ENCODE measurements at regions not wholly inside any gene's neighbourhood (a gene's known extent, or its start where the extent isn't known, plus 50 kb on each side); places are given as distances from the start of the nearest gene placed in this dataset.
"Not testable (repeated sequence)": the region's sequence is repeated elsewhere in the genome, so short reads cannot be mapped to it uniquely, and the experiment has no call there.

DNA sequence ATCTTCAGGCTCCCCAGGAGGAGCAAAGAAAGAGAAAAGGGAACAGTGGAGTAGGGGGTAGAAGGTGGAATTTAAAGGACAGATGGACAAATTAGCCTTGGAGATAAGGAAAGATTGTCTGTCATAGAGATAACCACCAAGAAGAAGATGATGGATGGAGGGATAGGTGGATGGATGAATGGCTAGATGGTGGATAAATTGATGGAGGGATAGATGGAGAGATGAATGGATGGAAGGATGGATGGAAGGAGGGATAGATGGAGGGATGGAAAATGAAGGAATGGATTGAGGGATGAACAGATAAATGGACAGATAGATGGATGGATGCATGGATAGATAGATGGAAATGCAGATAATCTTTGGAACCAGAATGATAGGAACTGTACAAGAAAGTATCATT lies 102.8 kb downstream of the TNFAIP3 start:
- no peak for DNase-seq (ENCODE audit: low spot score)

- DNase-seq (ENCODE audit: low spot score) = no peak
Observed at GRCh38 chr6:137970368-137970767, 103.3 kb downstream of the TNFAIP3 start.

DNA sequence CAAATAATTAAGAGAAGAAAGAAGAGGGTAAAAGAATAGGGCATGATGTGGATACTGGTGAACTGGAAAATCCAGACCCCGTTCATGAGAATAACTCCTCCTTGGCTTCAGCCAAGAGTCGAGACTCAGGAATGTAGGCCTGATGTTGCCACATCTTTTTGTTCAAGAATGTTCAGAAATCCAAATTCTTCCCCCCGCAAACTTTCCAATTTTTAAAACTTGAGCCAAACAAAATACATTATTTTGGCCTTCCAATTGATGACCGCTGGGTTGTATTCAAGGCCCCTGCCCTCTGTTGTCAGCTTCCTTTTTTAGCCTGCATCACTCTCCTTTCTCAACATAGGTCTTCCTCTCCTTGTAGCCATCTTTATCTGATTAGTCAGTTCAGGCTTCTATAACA lies 106.1 kb downstream of the TNFAIP3 start:
- DNase-seq (ENCODE audit: low spot score) = no peak

DNA sequence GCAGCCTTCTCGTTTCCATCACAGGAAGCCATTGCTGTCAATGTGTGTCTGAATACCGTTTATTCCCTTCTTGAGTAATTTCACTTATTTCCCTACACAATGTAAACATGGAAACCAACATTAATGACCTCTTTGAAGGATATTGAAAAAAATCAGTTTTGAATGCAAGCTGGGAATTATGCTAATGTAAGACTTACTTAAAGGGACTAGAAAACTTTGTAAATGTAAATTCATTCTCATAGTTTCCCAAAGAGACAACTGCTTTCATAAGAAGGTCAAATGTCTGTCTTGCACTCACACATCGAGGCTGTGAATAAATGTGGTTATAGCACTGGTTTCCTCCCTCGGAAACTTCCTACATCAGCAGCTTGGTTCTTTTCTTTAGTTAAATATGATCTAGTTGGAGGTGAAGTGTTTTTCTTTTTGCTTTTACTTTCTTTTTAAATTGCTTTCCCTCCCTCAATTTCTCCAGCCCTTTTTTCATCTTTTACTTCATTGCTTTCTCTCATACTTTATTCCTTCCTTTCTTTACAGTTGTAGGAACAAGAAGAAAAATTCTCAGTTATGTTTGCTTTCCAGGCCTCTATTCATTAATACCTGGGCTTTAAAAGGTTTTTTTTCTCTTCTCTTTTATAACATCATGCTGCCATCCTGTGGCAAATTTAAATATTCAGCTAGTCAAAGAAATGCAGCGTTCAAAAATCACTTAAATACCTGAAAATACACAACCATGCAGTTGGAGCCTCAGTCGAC lies 108.3 kb downstream of the TNFAIP3 start:
- DNase-seq (ENCODE audit: low spot score) = no peak

DNA sequence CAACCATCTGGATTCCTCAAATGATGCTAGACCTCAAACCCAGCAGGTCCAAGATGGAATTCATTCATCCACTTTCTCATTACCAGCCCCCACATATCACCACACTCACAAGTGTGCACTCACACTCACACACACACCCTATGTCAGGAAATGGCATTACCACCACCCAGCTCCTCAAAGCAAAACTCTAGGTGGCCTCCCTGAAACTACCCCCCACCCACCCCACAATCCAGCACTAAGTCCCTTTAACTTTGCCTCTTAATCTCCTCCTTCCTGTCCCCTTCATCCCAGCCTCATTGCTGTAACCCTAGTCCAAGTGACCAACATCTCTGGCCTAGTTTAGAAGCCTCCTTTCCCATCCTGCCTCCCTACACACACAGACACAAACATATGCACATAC lies 109.4 kb downstream of the TNFAIP3 start:
- DNase-seq (ENCODE audit: low spot score) = no peak

DNA sequence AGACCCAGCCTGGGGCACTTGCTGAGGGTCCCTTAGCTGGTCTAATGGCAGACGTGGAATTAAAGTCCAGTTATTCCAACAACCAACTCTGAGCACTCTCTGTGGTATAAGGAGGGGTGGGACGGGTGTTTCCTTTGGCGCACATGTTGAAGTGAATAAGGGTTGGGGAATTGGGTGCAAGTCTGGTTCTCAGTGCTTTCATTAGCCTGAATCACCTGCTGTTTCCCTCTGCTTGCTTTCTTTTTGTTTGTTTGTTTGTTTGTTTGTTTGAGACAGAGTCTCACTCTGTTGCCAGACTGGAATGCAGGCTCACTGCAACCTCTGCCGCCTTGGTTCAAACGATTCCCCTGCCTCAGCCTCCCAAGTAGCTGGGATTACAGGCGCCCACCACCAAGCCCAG lies 110.1 kb downstream of the TNFAIP3 start:
- no peak for DNase-seq (ENCODE audit: low spot score)

DNA sequence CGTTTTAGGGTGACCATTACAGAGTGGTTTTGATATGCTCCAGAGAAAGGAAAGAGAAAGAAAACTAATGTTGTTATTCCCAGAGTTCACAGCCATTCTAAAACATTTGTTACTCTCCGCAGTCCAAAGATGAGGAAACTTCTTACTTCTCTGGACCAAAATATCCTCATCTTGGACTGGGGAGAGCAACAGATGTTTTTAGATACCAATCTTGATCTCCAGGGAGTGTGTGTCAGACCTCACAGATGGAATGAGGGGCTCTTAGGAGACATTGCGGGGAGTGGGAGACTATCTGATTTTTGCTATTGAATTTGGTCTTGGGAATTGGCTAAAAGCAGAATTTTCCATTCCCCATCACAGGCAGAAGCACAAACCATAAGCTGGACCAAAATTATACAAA lies 110.8 kb downstream of the TNFAIP3 start:
- no peak for DNase-seq (ENCODE audit: low spot score)

- DNase-seq (ENCODE audit: low spot score) = no peak
Observed at GRCh38 chr6:137978252-137978896, 111.3 kb downstream of the TNFAIP3 start.

- not testable (repeated sequence) for DNase-seq (ENCODE audit: low spot score)
Observed at GRCh38 chr6:137979263-137979662, 112.2 kb downstream of the TNFAIP3 start.

DNA sequence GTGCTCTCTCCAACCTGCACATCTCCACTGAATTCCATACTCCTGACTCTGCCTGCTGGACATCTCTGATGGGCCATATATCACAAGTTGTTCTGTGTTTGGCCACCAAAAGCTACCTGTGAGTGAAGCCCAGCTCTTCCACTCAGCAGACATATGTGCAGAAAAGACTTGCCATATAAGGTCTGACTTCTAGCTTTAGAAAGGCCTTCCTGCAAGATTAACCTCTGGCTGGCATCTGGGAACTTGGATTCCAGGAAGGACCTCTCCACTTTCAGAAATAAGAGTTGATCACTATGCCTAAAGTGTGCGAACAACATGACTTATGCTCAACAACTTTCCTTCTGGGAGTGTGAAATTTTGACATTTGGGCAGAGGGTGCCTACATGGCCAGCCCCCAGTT lies 113.7 kb downstream of the TNFAIP3 start:
- DNase-seq (ENCODE audit: low spot score) = no peak

DNA sequence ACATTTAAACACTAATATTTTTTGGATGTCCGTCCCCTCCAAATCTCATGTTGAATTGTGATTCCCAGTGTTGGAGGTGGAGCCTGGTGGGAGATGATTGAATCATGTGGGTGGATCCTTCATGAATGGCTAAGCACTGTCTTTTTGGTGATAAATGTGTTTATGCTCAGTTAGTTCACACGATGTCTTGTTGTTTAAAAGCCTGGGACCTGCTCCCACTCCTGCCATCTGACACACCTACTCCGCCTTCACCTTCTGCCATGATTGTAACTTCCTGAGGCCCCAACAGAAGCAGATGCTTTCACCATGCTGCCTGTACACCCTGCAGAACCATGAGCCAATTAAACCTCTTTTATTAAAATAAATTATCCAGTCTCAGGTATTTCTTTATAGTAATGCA lies 114.7 kb downstream of the TNFAIP3 start:
- no peak for DNase-seq (ENCODE audit: low spot score)

- DNase-seq (ENCODE audit: low spot score) = no peak
Observed at GRCh38 chr6:137982418-137983189, 115.5 kb downstream of the TNFAIP3 start.

DNA sequence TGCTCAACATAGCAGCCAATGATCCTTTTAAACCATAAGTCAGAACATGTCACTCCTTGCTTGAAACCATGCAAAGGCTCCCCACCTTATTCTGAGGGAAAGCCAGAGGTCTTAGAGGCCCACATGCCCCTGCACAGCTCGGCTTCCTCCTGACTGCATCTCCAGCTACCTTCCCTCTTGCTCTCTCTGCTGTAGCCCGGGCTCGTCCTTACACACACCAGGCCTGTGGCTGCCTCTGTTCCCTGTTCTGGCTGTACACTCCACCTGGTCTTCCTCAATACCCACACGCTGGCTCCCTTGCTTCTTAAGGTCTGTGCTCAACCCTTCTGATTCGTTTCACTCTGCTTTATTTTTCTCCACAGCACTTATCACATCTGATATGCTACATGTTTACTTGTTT lies 116.2 kb downstream of the TNFAIP3 start:
- no peak for DNase-seq (ENCODE audit: low spot score)

GRCh38 chr6:137989664-137990063 lies 117.6 kb downstream of the PERP start:
- DNase-seq (ENCODE audit: low spot score) = no peak

GRCh38 chr6:137995371-137995770 lies 111.8 kb downstream of the PERP start:
- DNase-seq (ENCODE audit: low spot score) = no peak

DNA sequence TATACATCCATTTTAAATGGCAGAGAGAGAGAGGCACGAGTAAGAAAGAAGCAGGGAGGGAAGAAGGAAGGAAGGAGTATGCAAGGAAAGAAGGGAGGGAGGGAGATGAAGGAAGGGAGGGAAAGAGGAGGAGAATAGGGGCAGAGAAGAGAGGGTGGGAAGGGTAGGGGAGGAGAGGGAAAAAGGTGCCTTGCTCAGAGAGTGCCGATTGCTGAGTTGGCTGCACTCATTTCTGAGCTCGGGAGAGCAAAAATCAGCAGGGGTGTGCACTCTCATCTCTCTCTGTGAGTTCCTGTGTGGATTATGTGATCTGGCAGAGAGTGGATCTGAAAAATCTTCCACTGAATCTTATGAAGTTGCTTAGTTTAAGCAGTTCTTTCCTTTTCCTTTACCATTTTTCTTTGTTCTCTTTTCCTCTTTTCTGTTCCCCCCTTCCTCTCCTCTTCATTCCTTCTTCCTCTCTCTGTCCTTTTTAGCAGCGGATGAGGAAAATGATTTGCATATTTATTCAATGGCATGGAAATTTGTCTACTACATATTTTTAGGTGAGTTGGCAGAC lies 108.7 kb downstream of the PERP start:
- DNase-seq (ENCODE audit: low spot score) = no peak

DNA sequence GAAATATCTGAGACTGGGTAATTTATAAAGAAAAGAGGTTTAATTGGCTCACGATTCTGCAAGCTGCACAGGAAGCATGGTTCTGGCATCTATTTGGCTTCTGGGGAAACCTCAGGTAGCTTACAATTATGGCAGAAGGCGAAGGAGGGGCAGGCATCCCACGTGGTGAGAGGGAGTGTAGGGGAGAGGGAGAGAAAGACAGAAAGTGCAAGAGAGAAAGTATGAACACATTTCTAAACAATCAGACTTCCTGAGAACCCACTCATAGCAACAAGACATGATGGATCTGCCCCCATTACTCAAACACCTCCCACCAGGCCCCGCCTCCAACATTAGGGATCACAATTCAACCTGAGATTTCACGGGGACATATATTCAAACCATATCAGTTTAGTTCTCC lies 107.4 kb downstream of the PERP start:
- DNase-seq (ENCODE audit: low spot score) = no peak

DNA sequence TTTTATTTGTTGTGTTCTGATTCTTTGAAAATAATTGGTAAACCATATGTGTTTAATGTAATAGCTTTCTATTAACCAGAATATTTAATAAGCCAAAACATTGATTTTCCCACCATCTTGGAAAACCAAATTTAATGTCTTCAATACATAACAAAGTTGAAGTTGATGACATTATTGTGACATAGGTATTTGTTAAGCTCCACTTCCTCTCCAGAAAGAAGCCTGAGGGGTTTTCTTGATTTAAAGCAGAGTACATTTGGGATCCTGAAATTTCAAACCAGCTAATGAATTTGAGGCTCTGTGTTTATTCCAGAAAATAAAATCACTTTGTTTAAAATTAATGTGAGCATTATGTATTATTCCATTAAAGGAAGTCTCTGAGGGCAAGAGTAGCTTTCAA lies 106.3 kb downstream of the PERP start:
- DNase-seq (ENCODE audit: low spot score) = no peak

GRCh38 chr6:138001750-138002349 lies 105.4 kb downstream of the PERP start:
- DNase-seq (ENCODE audit: low spot score) = peak; percentile 53

GRCh38 chr6:138004430-138005287 lies 102.6 kb downstream of the PERP start:
- DNase-seq (ENCODE audit: low spot score) = peak; percentile 43

- DNase-seq (ENCODE audit: low spot score) = no peak
Observed at GRCh38 chr6:138005846-138006245, 101.4 kb downstream of the PERP start.

Data from D341Med (cell line).